Fibroblast of lung (primary cell): ENCODE measurements at regions not wholly inside any gene's neighbourhood (a gene's known extent, or its start where the extent isn't known, plus 50 kb on each side); places are given as distances from the start of the nearest gene placed in this dataset.

Experiments used
- DNase-seq, 2 donors: peaks; one replicate each; pipeline versions ENCODE4 v3.0.0 to v3.0.0-alpha.2; 2010; ENCODE audit warnings: low read depth in 2 of 2
- H2AFZ ChIP-seq: 2 replicates; pipeline ENCODE4 v1.5.1; 2012; ENCODE audit warnings: low read length, control low read depth, inconsistent platforms
- H3K27ac ChIP-seq: 2 replicates; pipeline ENCODE4 v1.5.1; 2011; ENCODE audit warnings: low read length, control low read depth; ENCODE audit not compliant: insufficient read depth
- H3K27me3 ChIP-seq: 2 replicates; pipeline ENCODE4 v1.5.1; 2011; ENCODE audit warnings: mild to moderate bottlenecking, low read length; ENCODE audit not compliant: control insufficient read depth, insufficient read depth
- H3K36me3 ChIP-seq: 2 replicates; pipeline ENCODE4 v1.5.1; 2011; ENCODE audit warnings: low read length; ENCODE audit not compliant: control insufficient read depth, insufficient read depth
- H3K4me1 ChIP-seq: 2 replicates; pipeline ENCODE4 v1.5.1; 2011; ENCODE audit warnings: low read length; ENCODE audit not compliant: control insufficient read depth, insufficient read depth; ENCODE audit errors: extremely low read depth
- H3K4me2 ChIP-seq: 2 replicates; pipeline ENCODE4 v1.5.1; 2011; ENCODE audit warnings: low read length, control low read depth; ENCODE audit not compliant: insufficient read depth; ENCODE audit errors: extremely low read depth
- H3K4me3 ChIP-seq, 4 experiments: fragments of 200-600 bp in 1 of 4; sonication (generic) in 1 of 4; replicated peaks in 1 of 4; 2 replicates each; pipeline ENCODE4 v1.5.1; 2011 to 2016; ENCODE audit warnings: low read length in 4 of 4, low read depth in 3 of 4, mild to moderate bottlenecking in 3 of 4, control low read depth in 2 of 4, inconsistent platforms in 1 of 4, mixed read lengths in 1 of 4; ENCODE audit not compliant: insufficient read depth in 1 of 4; ENCODE audit errors: control extremely low read depth in 1 of 4
- H3K79me2 ChIP-seq: 2 replicates; pipeline ENCODE4 v1.5.1; 2012; ENCODE audit warnings: mild to moderate bottlenecking, low read length, inconsistent platforms; ENCODE audit not compliant: control insufficient read depth, insufficient read depth
- H3K9ac ChIP-seq: 2 replicates; pipeline ENCODE4 v1.5.1; 2011; ENCODE audit warnings: mild to moderate bottlenecking, low read length, control low read depth; ENCODE audit not compliant: insufficient read depth
- H3K9me3 ChIP-seq: 2 replicates; pipeline ENCODE4 v1.5.1; 2012; ENCODE audit warnings: low read depth, low read length; ENCODE audit not compliant: control insufficient read depth, insufficient read depth
- H4K20me1 ChIP-seq: 2 replicates; pipeline ENCODE4 v1.5.1; 2011; ENCODE audit warnings: low read length; ENCODE audit not compliant: control insufficient read depth, insufficient read depth; ENCODE audit errors: extremely low read depth
- EZH2 ChIP-seq: IDR thresholded peaks from 2 replicates; pipeline ENCODE4 v1.5.1; 2012; ENCODE audit warnings: low read length, control low read depth, mild to moderate bottlenecking; ENCODE audit errors: missing control alignments
- TF ChIP-seq, protein P1 (sequence below), 2 donors: IDR thresholded peaks in 1 of 2; conservative IDR thresholded peaks in 1 of 2; 1 replicate in 1 of 2; 2 replicates in 1 of 2; pipeline ENCODE4 v1.5.1; 2011 to 2012; ENCODE audit warnings: low read length in 2 of 2, control low read depth in 1 of 2, inconsistent platforms in 1 of 2, low read depth in 1 of 2, mild to moderate bottlenecking in 1 of 2

DNA sequence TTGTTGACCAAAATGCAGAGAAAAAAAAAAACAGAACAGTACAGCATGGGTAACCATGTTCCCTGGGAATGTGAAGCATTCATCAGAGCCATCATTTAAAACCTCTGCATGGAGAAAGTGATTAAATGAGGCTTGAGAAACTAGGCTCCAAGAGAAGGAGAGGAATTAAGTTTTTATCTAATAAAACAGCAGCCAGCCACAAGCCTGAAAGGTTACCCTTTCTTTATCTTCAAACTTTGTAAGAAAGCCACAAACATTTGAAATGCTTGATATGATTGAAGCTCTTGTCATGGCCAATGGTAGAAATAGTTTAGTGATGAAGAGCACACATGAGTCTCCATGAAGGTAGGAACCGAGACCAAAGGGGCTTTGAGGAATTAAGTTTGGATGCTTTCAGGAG lies 144.9 kb upstream of the SYT1 start:
- H3K27ac ChIP-seq = no peak overlapping the region
- H3K4me1 ChIP-seq = no peaks in the 10 kb centered on the region
- H3K9me3 ChIP-seq = no peaks in the 10 kb centered on the region
- no peaks in the 10 kb centered on the region for H3K36me3 ChIP-seq
- H3K4me2 ChIP-seq = no peak overlapping the region
- no peaks in the 10 kb centered on the region for H3K79me2 ChIP-seq
- H4K20me1 ChIP-seq = no peaks in the 10 kb centered on the region
- peak in 1 of 2 donors; percentile 64 for DNase-seq
- no peak overlapping the region for H3K4me3 ChIP-seq
- no peak overlapping the region for H3K9ac ChIP-seq
- H2AFZ ChIP-seq = no peak overlapping the region
- TF ChIP-seq, protein P1, sequence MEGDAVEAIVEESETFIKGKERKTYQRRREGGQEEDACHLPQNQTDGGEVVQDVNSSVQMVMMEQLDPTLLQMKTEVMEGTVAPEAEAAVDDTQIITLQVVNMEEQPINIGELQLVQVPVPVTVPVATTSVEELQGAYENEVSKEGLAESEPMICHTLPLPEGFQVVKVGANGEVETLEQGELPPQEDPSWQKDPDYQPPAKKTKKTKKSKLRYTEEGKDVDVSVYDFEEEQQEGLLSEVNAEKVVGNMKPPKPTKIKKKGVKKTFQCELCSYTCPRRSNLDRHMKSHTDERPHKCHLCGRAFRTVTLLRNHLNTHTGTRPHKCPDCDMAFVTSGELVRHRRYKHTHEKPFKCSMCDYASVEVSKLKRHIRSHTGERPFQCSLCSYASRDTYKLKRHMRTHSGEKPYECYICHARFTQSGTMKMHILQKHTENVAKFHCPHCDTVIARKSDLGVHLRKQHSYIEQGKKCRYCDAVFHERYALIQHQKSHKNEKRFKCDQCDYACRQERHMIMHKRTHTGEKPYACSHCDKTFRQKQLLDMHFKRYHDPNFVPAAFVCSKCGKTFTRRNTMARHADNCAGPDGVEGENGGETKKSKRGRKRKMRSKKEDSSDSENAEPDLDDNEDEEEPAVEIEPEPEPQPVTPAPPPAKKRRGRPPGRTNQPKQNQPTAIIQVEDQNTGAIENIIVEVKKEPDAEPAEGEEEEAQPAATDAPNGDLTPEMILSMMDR (conservative IDR thresholded peaks at IDR 0.05 in 1 of 2, IDR thresholded peaks at IDR 0.05 in 1 of 2; ENCODE audit: low read depth in 1 of 2, low read length in 2 of 2) = no peak
- TF ChIP-seq EZH2 = no peak
- no peaks in the 10 kb centered on the region for H3K27me3 ChIP-seq

- Histone ChIP-seq H3K79me2 (no peaks in the 10 kb centered on the region), H4K20me1 (no peaks in the 10 kb centered on the region), H3K4me2 (no peak overlapping the region), H3K27me3 (no peaks in the 10 kb centered on the region), H3K9ac (no peak overlapping the region), H3K9me3 (no peaks in the 10 kb centered on the region), H3K4me1 (no peaks in the 10 kb centered on the region), H2AFZ (no peak overlapping the region), H3K4me3 (no peak overlapping the region), H3K36me3 (no peaks in the 10 kb centered on the region), H3K27ac (no peak overlapping the region)
- DNase-seq = no peak
- TF ChIP-seq, protein P1 (conservative IDR thresholded peaks at IDR 0.05 in 1 of 2, IDR thresholded peaks at IDR 0.05 in 1 of 2; ENCODE audit: low read depth in 1 of 2, low read length in 2 of 2) = no peak
- no peak for TF ChIP-seq EZH2
Observed at GRCh38 chr12:78721906-78722305, 142.7 kb upstream of the SYT1 start.

DNA sequence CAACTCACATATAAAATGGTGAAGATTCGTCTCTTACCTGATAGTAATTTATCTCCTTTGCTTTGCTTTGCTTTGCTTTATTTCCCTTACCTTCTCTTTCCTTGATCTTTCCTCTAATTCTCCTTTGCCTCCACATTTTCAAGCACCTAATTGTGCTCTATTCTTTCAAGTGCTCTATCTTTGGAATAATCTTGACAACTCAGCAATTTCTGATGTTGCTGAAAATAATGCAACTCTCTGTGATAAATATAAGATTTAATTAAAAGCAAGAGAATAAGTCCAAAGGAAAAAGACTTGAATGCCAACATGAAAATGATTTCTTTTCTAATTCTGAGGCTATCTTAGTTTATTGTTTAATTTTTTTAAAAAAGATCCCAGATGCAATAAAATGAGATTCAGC lies 139.5 kb upstream of the SYT1 start:
- Histone ChIP-seq H3K79me2 (no peaks in the 10 kb centered on the region), H3K4me1 (no peaks in the 10 kb centered on the region), H3K4me3 (no peak overlapping the region), H4K20me1 (no peaks in the 10 kb centered on the region), H3K27ac (no peak overlapping the region), H3K9me3 (no peaks in the 10 kb centered on the region), H2AFZ (no peak overlapping the region), H3K27me3 (no peaks in the 10 kb centered on the region), H3K4me2 (no peak overlapping the region), H3K9ac (no peak overlapping the region), H3K36me3 (no peaks in the 10 kb centered on the region)
- TF ChIP-seq, protein P1 (conservative IDR thresholded peaks at IDR 0.05 in 1 of 2, IDR thresholded peaks at IDR 0.05 in 1 of 2; ENCODE audit: low read depth in 1 of 2, low read length in 2 of 2) = no peak
- no peak for TF ChIP-seq EZH2
- DNase-seq = no peak
